Esophagus muscularis mucosa (tissue), 3 donors: ENCODE measurements at regions not wholly inside any gene's neighbourhood (a gene's known extent, or its start where the extent isn't known, plus 50 kb on each side); places are given as distances from the start of the nearest gene placed in this dataset.

Experiments
- CTCF ChIP-seq, 3 experiments: fragments of 200-600 bp in 2 of 3; fragments of 450-650 bp in 1 of 3; sonication (generic) in 2 of 3; IDR thresholded peaks; one replicate each; pipeline ENCODE4 v1.5.1; 2017 to 2019; ENCODE audit warnings: antibody characterized with exemption in 3 of 3, mild to moderate bottlenecking in 2 of 3, moderate library complexity in 1 of 3
- POLR2A ChIP-seq: fragments of 450-650 bp; IDR thresholded peaks from one replicate; pipeline ENCODE4 v1.6.1; 2017; ENCODE audit warnings: antibody characterized with exemption, moderate library complexity, mild to moderate bottlenecking, low read depth

- no peak for TF ChIP-seq CTCF (IDR thresholded peaks at IDR 0.05)
- TF ChIP-seq POLR2A = no peak
Measured at GRCh38 chr1:98502937-98503336, 158.6 kb upstream of the SNX7 start.
